CD4-positive, alpha-beta T cell treated with Interleukin-15 for 4 hours (primary cell): ENCODE measurements at regions not wholly inside any gene's neighbourhood (a gene's known extent, or its start where the extent isn't known, plus 50 kb on each side); places are given as distances from the start of the nearest gene placed in this dataset.
"Not testable (repeated sequence)": the region's sequence is repeated elsewhere in the genome, so short reads cannot be mapped to it uniquely, and the experiment has no call there.

Experiments
- DNase-seq: peaks from one replicate; pipeline ENCODE4 v3.0.0-alpha.2; 2020; ENCODE audit warnings: low spot score

- DNase-seq: not testable (repeated sequence)
Observed at GRCh38 chr7:14967376-14967775, 64.8 kb upstream of the DGKB start.

GRCh38 chr7:14962778-14963177 lies 60.2 kb upstream of the DGKB start:
- DNase-seq: no peak

GRCh38 chr7:14960721-14961120 lies 58.2 kb upstream of the DGKB start:
- DNase-seq: no peak

GRCh38 chr7:14959339-14959738 lies 56.8 kb upstream of the DGKB start:
- DNase-seq: no peak

- no peak for DNase-seq
Observed at GRCh38 chr7:14954035-14954434, 51.5 kb upstream of the DGKB start.
